ENCODE measurements at regions not wholly inside any gene's neighbourhood (a gene's known extent, or its start where the extent isn't known, plus 50 kb on each side); places are given as distances from the start of the nearest gene placed in this dataset.

DNA sequence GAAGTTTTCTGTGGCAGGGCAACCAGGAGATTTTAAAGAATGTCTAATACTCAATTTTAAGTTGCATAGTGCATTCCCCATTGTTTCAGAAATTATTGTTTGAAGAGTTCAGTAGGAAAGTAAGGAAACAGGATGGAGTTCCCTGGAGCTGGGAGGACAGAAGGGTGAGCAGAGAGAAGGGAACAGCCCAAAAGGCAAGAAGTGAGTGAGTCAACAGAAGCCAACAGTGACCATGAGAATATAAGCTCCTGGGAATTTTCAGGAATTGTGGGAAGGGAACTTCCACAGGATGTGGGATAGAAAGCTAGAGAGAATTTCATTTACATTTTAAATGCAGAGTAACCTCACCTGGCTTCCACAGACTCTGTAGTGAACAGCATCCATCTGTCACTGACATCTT lies 268.1 kb upstream of the ATP5MC3 start:
- TF ChIP-seq, protein P1, sequence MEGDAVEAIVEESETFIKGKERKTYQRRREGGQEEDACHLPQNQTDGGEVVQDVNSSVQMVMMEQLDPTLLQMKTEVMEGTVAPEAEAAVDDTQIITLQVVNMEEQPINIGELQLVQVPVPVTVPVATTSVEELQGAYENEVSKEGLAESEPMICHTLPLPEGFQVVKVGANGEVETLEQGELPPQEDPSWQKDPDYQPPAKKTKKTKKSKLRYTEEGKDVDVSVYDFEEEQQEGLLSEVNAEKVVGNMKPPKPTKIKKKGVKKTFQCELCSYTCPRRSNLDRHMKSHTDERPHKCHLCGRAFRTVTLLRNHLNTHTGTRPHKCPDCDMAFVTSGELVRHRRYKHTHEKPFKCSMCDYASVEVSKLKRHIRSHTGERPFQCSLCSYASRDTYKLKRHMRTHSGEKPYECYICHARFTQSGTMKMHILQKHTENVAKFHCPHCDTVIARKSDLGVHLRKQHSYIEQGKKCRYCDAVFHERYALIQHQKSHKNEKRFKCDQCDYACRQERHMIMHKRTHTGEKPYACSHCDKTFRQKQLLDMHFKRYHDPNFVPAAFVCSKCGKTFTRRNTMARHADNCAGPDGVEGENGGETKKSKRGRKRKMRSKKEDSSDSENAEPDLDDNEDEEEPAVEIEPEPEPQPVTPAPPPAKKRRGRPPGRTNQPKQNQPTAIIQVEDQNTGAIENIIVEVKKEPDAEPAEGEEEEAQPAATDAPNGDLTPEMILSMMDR (IDR thresholded peaks at IDR 0.05): no peak
- no peak for TF ChIP-seq POLR2A (IDR thresholded peaks at IDR 0.05)

Measured in uterus (tissue), 2 donors.